SK-N-SH (cell line): ENCODE measurements at regions not wholly inside any gene's neighbourhood (a gene's known extent, or its start where the extent isn't known, plus 50 kb on each side); places are given as distances from the start of the nearest gene placed in this dataset.
"Not testable (repeated sequence)": the region's sequence is repeated elsewhere in the genome, so short reads cannot be mapped to it uniquely, and the experiment has no call there.

Experiments
- CTCF ChIA-PET: fragments of 300-600, 350-600 bp; formaldehyde crosslinking; extraction: SDS; loops from one replicate; lab custom pipeline; 2021; lab: Yijun Ruan, JAX
- POLR2A ChIA-PET: fragments of 350-600 bp; sonication (Branson Sonifier 250); formaldehyde crosslinking; extraction: SDS; loops from one replicate; lab custom pipeline; 2020; ENCODE audit warnings: antibody characterized with exemption, inconsistent platforms; lab: Yijun Ruan, JAX
- DNase-seq: peaks from one replicate; pipeline ENCODE4 v3.0.0; 2012
- H2AFZ ChIP-seq: fragments of 200-600 bp; sonication (generic); 2 replicates; pipeline ENCODE4 v1.8.1; 2016; ENCODE audit warnings: antibody characterized with exemption, mild to moderate bottlenecking, low read depth
- H3F3A ChIP-seq: fragments of 200-600 bp; sonication (generic); replicated peaks from 2 replicates; pipeline ENCODE3; 2016; ENCODE audit warnings: antibody characterized with exemption, mild to moderate bottlenecking; ENCODE audit not compliant: insufficient read depth
- H3K27ac ChIP-seq, 2 experiments: fragments of 200-500 bp in 1 of 2; fragments of 200-600 bp in 1 of 2; sonication (Bioruptor generic) in 1 of 2; sonication (generic), shearing (Covaris generic) in 1 of 2; 2 replicates each; pipeline versions ENCODE4 v1.5.1 to v1.6.1; 2014 to 2016; ENCODE audit warnings: low read depth in 2 of 2, inconsistent platforms in 1 of 2, low read length in 1 of 2, mild to moderate bottlenecking in 1 of 2, mixed read lengths in 1 of 2
- H3K27me3 ChIP-seq: fragments of 200-600 bp; sonication (generic), shearing (Covaris generic); 2 replicates; pipeline ENCODE4 v1.6.1; 2016; ENCODE audit warnings: mixed run types; ENCODE audit not compliant: insufficient read depth
- H3K36me3 ChIP-seq, 2 experiments: fragments of 200-500 bp in 1 of 2; fragments of 200-600 bp in 1 of 2; sonication (Bioruptor generic) in 1 of 2; sonication (generic) in 1 of 2; replicated peaks in 1 of 2; 2 replicates each; pipeline versions ENCODE3 to v1.5.1; 2014 to 2016; ENCODE audit warnings: low read length in 1 of 2, mild to moderate bottlenecking in 1 of 2; ENCODE audit not compliant: insufficient read depth in 2 of 2, control insufficient read depth in 1 of 2
- H3K4me1 ChIP-seq, 2 experiments: fragments of 200-500 bp in 1 of 2; fragments of 200-600 bp in 1 of 2; sonication (Bioruptor generic) in 1 of 2; sonication (generic), shearing (Covaris generic) in 1 of 2; 2 replicates each; pipeline versions ENCODE4 v1.5.1 to v1.6.1; 2014 to 2016; ENCODE audit warnings: low read depth in 1 of 2, low read length in 1 of 2, mixed run types in 1 of 2; ENCODE audit not compliant: insufficient read depth in 2 of 2, control insufficient read depth in 1 of 2
- H3K4me2 ChIP-seq: fragments of 200-600 bp; sonication (generic), shearing (Covaris generic); 2 replicates; pipeline ENCODE4 v1.6.1; 2017; ENCODE audit warnings: mixed run types
- H3K4me3 ChIP-seq, 2 experiments: fragments of 200-500 bp in 1 of 2; fragments of 200-600 bp in 1 of 2; sonication (Bioruptor generic) in 1 of 2; sonication (generic), shearing (Covaris generic) in 1 of 2; 2 replicates each; pipeline versions ENCODE4 v1.5.1 to v1.8.1; 2014 to 2016; ENCODE audit warnings: low read depth in 2 of 2, inconsistent platforms in 1 of 2, low read length in 1 of 2, mild to moderate bottlenecking in 1 of 2, mixed read lengths in 1 of 2, moderate library complexity in 1 of 2
- H3K79me2 ChIP-seq: fragments of 200-600 bp; sonication (generic); 2 replicates; pipeline ENCODE4 v1.8.1; 2017; ENCODE audit warnings: mild to moderate bottlenecking; ENCODE audit not compliant: insufficient read depth
- H3K9ac ChIP-seq: fragments of 200-600 bp; sonication (generic); 2 replicates; pipeline ENCODE4 v1.6.1; 2017; ENCODE audit warnings: mixed run types
- H3K9me2 ChIP-seq: fragments of 200-600 bp; sonication (generic); 2 replicates; pipeline ENCODE4 v1.6.1; 2017; ENCODE audit warnings: mixed run types
- H3K9me3 ChIP-seq: fragments of 200-600 bp; sonication (generic); 2 replicates; pipeline ENCODE4 v1.6.1; 2017; ENCODE audit warnings: mixed run types, mild to moderate bottlenecking, moderate library complexity
- H4K20me1 ChIP-seq: fragments of 200-600 bp; sonication (generic); 2 replicates; pipeline ENCODE4 v1.6.1; 2017; ENCODE audit warnings: mild to moderate bottlenecking, mixed run types; ENCODE audit not compliant: insufficient read depth
- CHD2 ChIP-seq: fragments of 150-350 bp; IDR thresholded peaks from 2 replicates; pipeline ENCODE4 v1.6.1; 2018; ENCODE audit warnings: low read length; ENCODE audit not compliant: partially characterized antibody
- CTCF ChIP-seq: fragments of 200-600 bp; sonication (generic); IDR thresholded peaks from 2 replicates; pipeline ENCODE4 v1.6.1; 2017; ENCODE audit warnings: antibody characterized with exemption, mild to moderate bottlenecking, moderate library complexity
- ELF1 ChIP-seq: IDR thresholded peaks from 2 replicates; pipeline ENCODE4 v1.4.0; 2012
- FOSL2 ChIP-seq: IDR thresholded peaks from 2 replicates; pipeline ENCODE4 v1.4.0; 2012; ENCODE audit warnings: low read depth, mild to moderate bottlenecking, moderate library complexity, borderline replicate concordance
- FOXM1 ChIP-seq: IDR thresholded peaks from 2 replicates; pipeline ENCODE4 v1.4.0; 2012; ENCODE audit warnings: low read depth, mild to moderate bottlenecking
- JUND ChIP-seq: IDR thresholded peaks from 2 replicates; pipeline ENCODE4 v1.4.0; 2012
- MAX ChIP-seq: IDR thresholded peaks from 2 replicates; pipeline ENCODE4 v1.4.0; 2012; ENCODE audit warnings: low read depth
- MXI1 ChIP-seq: IDR thresholded peaks from 2 replicates; pipeline ENCODE4 v1.6.1; 2012; ENCODE audit warnings: mild to moderate bottlenecking, low read depth, low read length, improper control_type of control experiment
- NFIC ChIP-seq: IDR thresholded peaks from 2 replicates; pipeline ENCODE4 v1.4.0; 2012; ENCODE audit warnings: borderline replicate concordance
- POLR2AphosphoS5 ChIP-seq: IDR thresholded peaks from 2 replicates; pipeline ENCODE4 v1.6.1; 2012; ENCODE audit warnings: low read depth, low read length
- RAD21 ChIP-seq: IDR thresholded peaks from 2 replicates; pipeline ENCODE4 v1.6.1; 2012; ENCODE audit warnings: mild to moderate bottlenecking, low read length
- RXRA ChIP-seq: IDR thresholded peaks from 2 replicates; pipeline ENCODE4 v1.4.0; 2012; ENCODE audit warnings: low read depth, mild to moderate bottlenecking, borderline replicate concordance
- SIN3A ChIP-seq: IDR thresholded peaks from 2 replicates; pipeline ENCODE4 v1.6.1; 2012; ENCODE audit warnings: low read depth, mild to moderate bottlenecking, low read length, moderate library complexity, borderline replicate concordance
- SMC3 ChIP-seq: IDR thresholded peaks from 2 replicates; pipeline ENCODE4 v1.6.1; 2012; ENCODE audit warnings: low read depth, low read length, improper control_type of control experiment
- TAF1 ChIP-seq: IDR thresholded peaks from 2 replicates; pipeline ENCODE4 v1.6.1; 2012; ENCODE audit warnings: low read depth, mild to moderate bottlenecking, low read length, moderate library complexity, borderline replicate concordance
- TCF12 ChIP-seq: IDR thresholded peaks from 2 replicates; pipeline ENCODE4 v1.4.0; 2012
- TEAD4 ChIP-seq: IDR thresholded peaks from 2 replicates; pipeline ENCODE4 v1.4.0; 2012; ENCODE audit warnings: mild to moderate bottlenecking, borderline replicate concordance; ENCODE audit not compliant: insufficient read depth
- YY1 ChIP-seq: IDR thresholded peaks from 2 replicates; pipeline ENCODE4 v1.4.0; 2012; ENCODE audit warnings: low read depth, mild to moderate bottlenecking
- WGBS: methylation state at CpG from one replicate; pipeline ENCODE4 v1.1.6; 2017; ENCODE audit warnings: low lambda C conversion rate; 5-methylcytosine and 5-hydroxymethylcytosine counted together
- TF ChIP-seq, protein P1 (sequence below): fragments of 150-350 bp; IDR thresholded peaks from 2 replicates; pipeline ENCODE4 v1.6.1; 2017; ENCODE audit warnings: antibody characterized with exemption, low read length, low read depth, borderline replicate concordance
- TF ChIP-seq, protein P2 (sequence below): IDR thresholded peaks from 2 replicates; pipeline ENCODE4 v1.4.0; 2012; ENCODE audit warnings: low read depth, borderline replicate concordance

DNA sequence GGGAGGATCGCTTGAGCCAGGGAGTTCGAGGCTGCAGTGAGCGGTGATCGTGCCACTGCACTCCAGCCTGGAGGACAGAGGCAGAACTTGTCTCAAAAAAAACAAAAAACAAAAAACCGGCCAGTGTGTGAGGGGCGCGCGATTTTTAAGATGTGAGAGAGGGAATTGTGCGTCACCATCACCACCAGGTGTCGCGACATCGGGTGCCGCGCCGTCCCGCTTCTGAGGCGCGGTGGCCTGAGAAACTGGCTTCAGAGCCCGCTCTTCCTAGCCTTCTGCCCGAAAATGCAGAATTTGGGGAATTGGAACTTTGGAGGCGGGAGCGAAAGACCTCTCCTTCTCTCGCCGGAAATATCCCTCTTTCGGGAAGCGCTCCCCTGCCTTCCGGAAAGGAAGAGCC is 524.8 kb downstream of the KCNJ18 start:
- TF ChIP-seq RAD21 (peak; percentile 42), NFIC (no peak), CHD2 (no peak), CTCF (peak; percentile 49), SMC3 (peak; percentile 33)
- TF ChIP-seq, protein P1, sequence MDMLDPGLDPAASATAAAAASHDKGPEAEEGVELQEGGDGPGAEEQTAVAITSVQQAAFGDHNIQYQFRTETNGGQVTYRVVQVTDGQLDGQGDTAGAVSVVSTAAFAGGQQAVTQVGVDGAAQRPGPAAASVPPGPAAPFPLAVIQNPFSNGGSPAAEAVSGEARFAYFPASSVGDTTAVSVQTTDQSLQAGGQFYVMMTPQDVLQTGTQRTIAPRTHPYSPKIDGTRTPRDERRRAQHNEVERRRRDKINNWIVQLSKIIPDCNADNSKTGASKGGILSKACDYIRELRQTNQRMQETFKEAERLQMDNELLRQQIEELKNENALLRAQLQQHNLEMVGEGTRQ, result no peak
- 23% methylated on average over 27 of the region's 27 CpGs for WGBS
- Histone ChIP-seq H3F3A (no peaks in the 10 kb centered on the region), H3K4me2 (no peak overlapping the region), H3K79me2 (no peaks in the 10 kb centered on the region), H3K36me3 (no peaks in the 10 kb centered on the region), H3K4me3 (no peak overlapping the region; a peak in 1 of 4 replicates), H2AFZ (no peak overlapping the region), H3K9ac (no peak overlapping the region), H4K20me1 (no peaks in the 10 kb centered on the region), H3K27me3 (peaks cover 46% of the 10 kb centered on the region), H3K9me2 (no peaks in the 10 kb centered on the region), H3K27ac (no peak overlapping the region), H3K4me1 (no peaks in the 10 kb centered on the region), H3K9me3 (no peaks in the 10 kb centered on the region)
- ChIA-PET CTCF (no interaction called here), POLR2A (no interaction called here)
- peak; percentile 44 for DNase-seq

GRCh38 chr17:22221344-22221743 is 529.0 kb downstream of the KCNJ18 start:
- Histone ChIP-seq H3K9ac (no peak overlapping the region), H3K36me3 (no peaks in the 10 kb centered on the region), H3K27ac (no peak overlapping the region), H3K4me3 (no peak overlapping the region), H3K4me1 (no peaks in the 10 kb centered on the region), H3K79me2 (no peaks in the 10 kb centered on the region), H3K9me2 (no peaks in the 10 kb centered on the region), H2AFZ (no peak overlapping the region), H4K20me1 (no peaks in the 10 kb centered on the region), H3K9me3 (no peaks in the 10 kb centered on the region), H3K4me2 (no peak overlapping the region), H3K27me3 (peaks cover 34% of the 10 kb centered on the region), H3F3A (no peaks in the 10 kb centered on the region)
- WGBS, result 0% methylated on average over 3 of the region's 8 CpGs
- no peak for DNase-seq
- no peak for TF ChIP-seq TAF1
- no peak for TF ChIP-seq SMC3
- no peak for TF ChIP-seq FOSL2
- TF ChIP-seq, protein P2, sequence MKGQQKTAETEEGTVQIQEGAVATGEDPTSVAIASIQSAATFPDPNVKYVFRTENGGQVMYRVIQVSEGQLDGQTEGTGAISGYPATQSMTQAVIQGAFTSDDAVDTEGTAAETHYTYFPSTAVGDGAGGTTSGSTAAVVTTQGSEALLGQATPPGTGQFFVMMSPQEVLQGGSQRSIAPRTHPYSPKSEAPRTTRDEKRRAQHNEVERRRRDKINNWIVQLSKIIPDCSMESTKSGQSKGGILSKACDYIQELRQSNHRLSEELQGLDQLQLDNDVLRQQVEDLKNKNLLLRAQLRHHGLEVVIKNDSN, result no peak
- no peak for TF ChIP-seq MAX
- TF ChIP-seq SIN3A, result no peak
- no peak for TF ChIP-seq TEAD4
- no peak for TF ChIP-seq MXI1
- TF ChIP-seq FOXM1, result no peak
- no peak for TF ChIP-seq CHD2
- no peak for TF ChIP-seq POLR2AphosphoS5
- no peak for TF ChIP-seq RXRA
- no peak for TF ChIP-seq ELF1
- TF ChIP-seq YY1, result no peak
- TF ChIP-seq TCF12, result no peak
- TF ChIP-seq JUND, result no peak
- TF ChIP-seq CTCF, result no peak
- ChIA-PET POLR2A (no interaction called here), CTCF (no interaction called here)

GRCh38 chr17:22226477-22226876 is 534.2 kb downstream of the KCNJ18 start:
- H3K4me2 ChIP-seq, H3K9me3 ChIP-seq, H3K4me1 ChIP-seq, H3K4me3 ChIP-seq, H3K9me2 ChIP-seq, POLR2A ChIA-PET, H3K27ac ChIP-seq, H3K36me3 ChIP-seq, H2AFZ ChIP-seq, CTCF ChIA-PET, H3K9ac ChIP-seq, DNase-seq, H4K20me1 ChIP-seq, H3K27me3 ChIP-seq, H3K79me2 ChIP-seq, H3F3A ChIP-seq: not testable (repeated sequence)
- WGBS, result 90% methylated on average over 3 of the region's 3 CpGs
